ENCODE measurements at regions not wholly inside any gene's neighbourhood (a gene's known extent, or its start where the extent isn't known, plus 50 kb on each side); places are given as distances from the start of the nearest gene placed in this dataset.
A peak's percentile ranks its signal among the peaks of the same experiment; 100 is the strongest.

DNA sequence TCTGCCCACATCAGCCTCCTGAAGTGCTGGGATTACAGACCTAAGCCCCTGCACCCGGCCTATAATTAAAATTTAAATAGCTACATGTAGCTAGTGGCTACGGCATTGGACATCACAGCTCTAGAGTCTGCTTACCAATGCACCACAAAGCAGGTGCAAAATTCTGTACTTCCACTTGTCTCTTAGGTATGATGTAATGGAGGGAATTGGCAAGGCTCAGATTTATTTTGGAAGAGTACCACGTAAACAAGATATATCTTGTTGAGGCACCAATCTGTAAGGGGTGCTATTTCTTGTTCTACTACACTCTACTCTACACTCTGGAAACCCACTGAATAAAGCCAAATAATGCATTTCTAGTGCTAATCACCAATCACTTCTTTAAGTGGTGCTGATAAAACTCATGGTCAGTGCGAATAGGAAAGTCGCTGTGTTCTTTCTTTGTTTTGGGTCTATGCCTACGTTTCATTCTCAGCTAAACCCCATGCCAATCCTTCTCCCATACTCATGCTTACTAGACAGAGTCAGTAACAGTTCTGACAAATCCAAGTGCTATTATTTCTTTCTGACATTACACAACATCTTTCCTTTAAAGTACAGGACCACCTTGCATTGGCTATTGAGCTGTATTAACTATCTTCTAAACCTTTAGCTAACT lies 92.3 kb downstream of the GC start:
- no peak overlapping the region for H3K9ac ChIP-seq (ENCODE audit: extremely low read depth, low read length, poor library complexity, severe bottlenecking)
- Mint-ChIP-seq H3K36me3 (ENCODE audit: low read depth) (no peaks in the 10 kb centered on the region), H3K27me3 (ENCODE audit: insufficient read depth) (no peaks in the 10 kb centered on the region), H3K9me3 (no peaks in the 10 kb centered on the region), H3K27ac (no peak overlapping the region), H3K4me1 (peaks cover 13% of the 10 kb centered on the region), H3K4me3 (no peak overlapping the region)
- DNase-seq = no peak
- H3K36me3 ChIP-seq (ENCODE audit: control insufficient read depth, insufficient read depth, low read length) = no peaks in the 10 kb centered on the region
- H3K27ac ChIP-seq (ENCODE audit: low read depth, low read length) = no peak overlapping the region
- H3K4me1 ChIP-seq (ENCODE audit: control insufficient read depth, insufficient read depth, low read length) = peaks cover 3% of the 10 kb centered on the region
- H3K4me3 ChIP-seq (ENCODE audit: low read length) = no peak overlapping the region
- 94 to 98% methylated on average over 4 to 6 of the region's 6 CpGs for WGBS, 2 experiments (ENCODE audit: insufficient coverage in 1 of 2, insufficient read length in 1 of 2)
- H3K9me3 ChIP-seq (ENCODE audit: control insufficient read depth, low read length) = no peaks in the 10 kb centered on the region
- no peaks in the 10 kb centered on the region for H3K27me3 ChIP-seq (ENCODE audit: control insufficient read depth, insufficient read depth, low read length, poor library complexity, severe bottlenecking)
- no peak for TF ChIP-seq CTCF (conservative IDR thresholded peaks at IDR 0.05)

DNA sequence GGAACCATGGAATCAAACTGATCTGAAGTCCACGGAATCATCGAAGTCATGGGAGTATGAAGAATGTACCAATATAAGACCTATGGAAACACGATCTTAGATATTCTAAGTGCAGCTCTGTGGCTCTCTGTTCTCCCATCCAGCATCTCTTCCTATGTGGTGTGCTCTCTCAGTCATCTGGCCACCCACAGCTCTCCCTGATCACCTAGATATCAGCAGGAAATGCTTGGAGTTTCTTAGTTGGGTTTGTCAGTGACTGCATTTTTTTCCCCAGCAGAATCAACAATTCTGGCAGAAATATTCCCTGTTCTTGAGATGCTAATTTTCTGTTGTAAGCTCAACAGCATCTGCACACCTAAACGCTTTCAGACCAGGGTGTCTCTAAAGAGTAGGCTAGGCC lies 94.1 kb downstream of the GC start:
- no peak overlapping the region for H3K4me3 Mint-ChIP-seq
- Histone ChIP-seq H3K4me3 (ENCODE audit: low read length) (no peak overlapping the region), H3K27ac (ENCODE audit: low read depth, low read length) (no peak overlapping the region), H3K36me3 (ENCODE audit: control insufficient read depth, insufficient read depth, low read length) (no peaks in the 10 kb centered on the region), H3K27me3 (ENCODE audit: control insufficient read depth, insufficient read depth, low read length, poor library complexity, severe bottlenecking) (no peaks in the 10 kb centered on the region), H3K9ac (ENCODE audit: extremely low read depth, low read length, poor library complexity, severe bottlenecking) (no peak overlapping the region), H3K9me3 (ENCODE audit: control insufficient read depth, low read length) (no peaks in the 10 kb centered on the region), H3K4me1 (ENCODE audit: control insufficient read depth, insufficient read depth, low read length) (peaks cover 3% of the 10 kb centered on the region)
- H3K27me3 Mint-ChIP-seq (ENCODE audit: insufficient read depth) = no peaks in the 10 kb centered on the region
- no peak for TF ChIP-seq CTCF (conservative IDR thresholded peaks at IDR 0.05)
- peaks cover 19% of the 10 kb centered on the region for H3K4me1 Mint-ChIP-seq
- DNase-seq = peak; percentile 53
- 91 to 92% methylated on average over 4 of the region's 4 CpGs for WGBS, 2 experiments (ENCODE audit: insufficient coverage in 1 of 2, insufficient read length in 1 of 2)
- H3K36me3 Mint-ChIP-seq (ENCODE audit: low read depth) = no peaks in the 10 kb centered on the region
- H3K9me3 Mint-ChIP-seq = no peaks in the 10 kb centered on the region
- H3K27ac Mint-ChIP-seq = no peak overlapping the region

DNA sequence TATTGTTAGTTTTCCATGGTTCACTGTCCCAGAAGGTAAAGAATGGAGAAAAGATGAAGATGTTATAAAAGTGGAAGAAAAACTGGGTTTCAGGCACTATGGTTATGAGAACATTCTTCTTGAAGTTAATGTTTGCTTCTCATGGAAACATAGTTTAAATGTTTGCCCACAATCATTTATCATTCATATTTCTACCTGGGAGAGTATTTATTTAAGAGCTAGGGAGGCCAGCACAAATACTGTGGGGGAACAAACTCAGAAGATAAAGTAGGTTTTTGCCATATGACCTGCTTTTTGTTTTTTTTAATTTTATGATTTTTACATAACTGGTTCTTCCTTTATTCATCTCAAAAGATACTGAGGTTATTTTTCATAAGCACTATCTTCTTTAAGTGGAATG lies 96.8 kb downstream of the GC start:
- no peaks in the 10 kb centered on the region for H3K9me3 Mint-ChIP-seq
- Histone ChIP-seq H3K27ac (ENCODE audit: low read depth, low read length) (no peak overlapping the region), H3K4me3 (ENCODE audit: low read length) (no peak overlapping the region), H3K27me3 (ENCODE audit: control insufficient read depth, insufficient read depth, low read length, poor library complexity, severe bottlenecking) (no peaks in the 10 kb centered on the region), H3K9ac (ENCODE audit: extremely low read depth, low read length, poor library complexity, severe bottlenecking) (no peak overlapping the region), H3K36me3 (ENCODE audit: control insufficient read depth, insufficient read depth, low read length) (no peaks in the 10 kb centered on the region), H3K4me1 (ENCODE audit: control insufficient read depth, insufficient read depth, low read length) (peaks cover 3% of the 10 kb centered on the region), H3K9me3 (ENCODE audit: control insufficient read depth, low read length) (no peaks in the 10 kb centered on the region)
- H3K27ac Mint-ChIP-seq = no peak overlapping the region
- TF ChIP-seq CTCF (conservative IDR thresholded peaks at IDR 0.05) = no peak
- DNase-seq = no peak
- no peaks in the 10 kb centered on the region for H3K36me3 Mint-ChIP-seq (ENCODE audit: low read depth)
- peaks cover 17% of the 10 kb centered on the region for H3K4me1 Mint-ChIP-seq
- H3K4me3 Mint-ChIP-seq = no peak overlapping the region
- H3K27me3 Mint-ChIP-seq (ENCODE audit: insufficient read depth) = no peaks in the 10 kb centered on the region
